HFF-Myc (cell line): ENCODE measurements at regions not wholly inside any gene's neighbourhood (a gene's known extent, or its start where the extent isn't known, plus 50 kb on each side); places are given as distances from the start of the nearest gene placed in this dataset.

Experiments used
- DNase-seq: peaks from one replicate; pipeline ENCODE4 v3.0.0-alpha.2; 2011; ENCODE audit warnings: low read depth; ENCODE audit errors: extremely low read depth
- H3K4me3 ChIP-seq: replicated peaks from 2 replicates; pipeline ENCODE4 v1.5.1; 2011; ENCODE audit warnings: low read depth, mild to moderate bottlenecking, control low read depth, low read length
- CTCF ChIP-seq: IDR thresholded peaks from 2 replicates; pipeline ENCODE4 v1.5.1; 2012; ENCODE audit warnings: mild to moderate bottlenecking, low read depth, low read length, control low read depth; ENCODE audit errors: missing control alignments

- no peak for DNase-seq
- no peak for TF ChIP-seq CTCF
- no peak overlapping the region for H3K4me3 ChIP-seq
Observed at GRCh38 chr2:121049950-121050585, 234.9 kb downstream of the TFCP2L1 start.

GRCh38 chr2:121051311-121051710 lies 233.7 kb downstream of the TFCP2L1 start:
- no peak for DNase-seq
- no peak for TF ChIP-seq CTCF
- no peak overlapping the region for H3K4me3 ChIP-seq

- TF ChIP-seq CTCF, result no peak
- no peak overlapping the region for H3K4me3 ChIP-seq
- no peak for DNase-seq
Observed at GRCh38 chr2:121052023-121052422, 233.0 kb downstream of the TFCP2L1 start.

GRCh38 chr2:121052521-121052920 lies 232.5 kb downstream of the TFCP2L1 start:
- TF ChIP-seq CTCF, result no peak
- DNase-seq, result no peak
- H3K4me3 ChIP-seq, result no peak overlapping the region

- DNase-seq, result no peak
- H3K4me3 ChIP-seq, result no peak overlapping the region
- no peak for TF ChIP-seq CTCF
Observed at GRCh38 chr2:121055088-121055487, 229.9 kb downstream of the TFCP2L1 start.

GRCh38 chr2:121055501-121055900 lies 229.5 kb downstream of the TFCP2L1 start:
- DNase-seq, result no peak
- no peak for TF ChIP-seq CTCF

More at GRCh38 chr2:121055501-121055900, 229.5 kb downstream of the TFCP2L1 start:
- H3K4me3 ChIP-seq, result no peak overlapping the region
